Esophagus muscularis mucosa (tissue), 4 donors: ENCODE measurements at regions not wholly inside any gene's neighbourhood (a gene's known extent, or its start where the extent isn't known, plus 50 kb on each side); places are given as distances from the start of the nearest gene placed in this dataset.

Experiments
- DNase-seq: peaks from one replicate; pipeline ENCODE4 v3.0.0-alpha.2; 2017; ENCODE audit errors: extremely low spot score
- H3K27ac ChIP-seq, 4 donors: fragments of 200-600 bp; sonication (generic); replicated peaks in 1 of 4; 1 replicate in 3 of 4; 2 replicates in 1 of 4; pipeline ENCODE4 v1.5.1; 2016 to 2019; ENCODE audit warnings: mild to moderate bottlenecking in 1 of 4
- H3K27me3 ChIP-seq, 4 donors: fragments of 200-600 bp; sonication (generic); one replicate each; pipeline versions ENCODE4 v1.5.1 to v1.6.0; 2016 to 2019
- H3K36me3 ChIP-seq, 4 donors: fragments of 200-600 bp; sonication (generic); one replicate each; pipeline ENCODE4 v1.5.1; 2016 to 2019
- H3K4me1 ChIP-seq, 4 donors: fragments of 200-600 bp; sonication (generic); one replicate each; pipeline ENCODE4 v1.5.1; 2016 to 2019
- H3K4me3 ChIP-seq, 4 donors: fragments of 200-600 bp; sonication (generic); 1 replicate in 2 of 4; 2 replicates in 2 of 4; pipeline ENCODE4 v1.5.1; 2016 to 2019; ENCODE audit warnings: mild to moderate bottlenecking in 4 of 4, moderate library complexity in 1 of 4
- H3K9me3 ChIP-seq, 4 donors: fragments of 200-600 bp; sonication (generic); 1 replicate in 3 of 4; 2 replicates in 1 of 4; pipeline ENCODE4 v1.5.1; 2016 to 2019
- CTCF ChIP-seq, 3 experiments: fragments of 200-600 bp in 2 of 3; fragments of 450-650 bp in 1 of 3; sonication (generic) in 2 of 3; IDR thresholded peaks; one replicate each; pipeline ENCODE4 v1.5.1; 2017 to 2019; ENCODE audit warnings: antibody characterized with exemption in 3 of 3, mild to moderate bottlenecking in 2 of 3, moderate library complexity in 1 of 3
- EP300 ChIP-seq: sonication (generic); formaldehyde crosslinking; IDR thresholded peaks from one replicate; pipeline ENCODE4 v1.6.1; 2017; ENCODE audit warnings: antibody characterized with exemption
- POLR2A ChIP-seq: fragments of 450-650 bp; IDR thresholded peaks from one replicate; pipeline ENCODE4 v1.6.1; 2017; ENCODE audit warnings: antibody characterized with exemption, moderate library complexity, mild to moderate bottlenecking, low read depth
- POLR2AphosphoS5 ChIP-seq, 2 donors: sonication (generic); formaldehyde crosslinking; IDR thresholded peaks; one replicate each; pipeline ENCODE4 v1.6.1; 2017; ENCODE audit warnings: antibody characterized with exemption in 2 of 2
- WGBS: methylation state at CpG from one replicate; pipeline ENCODE4 v1.1.5; 2018; 5-methylcytosine and 5-hydroxymethylcytosine counted together
- intact Hi-C: fragments of 100-400 bp; cut with DNase I; formaldehyde crosslinking; loops from one replicate; pipeline ENCODE4 v1.15.1; 2023

GRCh38 chr10:32121648-32122047, 65.4 kb upstream of the KIF5B start:
- no peaks in the 10 kb centered on the region for H3K4me1 ChIP-seq
- H3K27ac ChIP-seq: no peak overlapping the region
- no peak for TF ChIP-seq POLR2AphosphoS5 (IDR thresholded peaks at IDR 0.05)
- TF ChIP-seq EP300: no peak
- no peak for TF ChIP-seq CTCF (IDR thresholded peaks at IDR 0.05)
- TF ChIP-seq POLR2A: no peak
- intact Hi-C loops: no loop called here
- DNase-seq: no peak
- H3K4me3 ChIP-seq: no peak overlapping the region
- H3K36me3 ChIP-seq: no peaks in the 10 kb centered on the region
- no peaks in the 10 kb centered on the region for H3K27me3 ChIP-seq
- no peaks in the 10 kb centered on the region for H3K9me3 ChIP-seq
- WGBS: 70% methylated on average over 2 of the region's 4 CpGs

GRCh38 chr10:32120147-32120546, 63.9 kb upstream of the KIF5B start:
- intact Hi-C loops: no loop called here

GRCh38 chr10:32114508-32114907, 58.3 kb upstream of the KIF5B start:
- H3K4me3 ChIP-seq: no peak overlapping the region
- no peaks in the 10 kb centered on the region for H3K36me3 ChIP-seq
- TF ChIP-seq CTCF (IDR thresholded peaks at IDR 0.05): no peak
- TF ChIP-seq EP300: no peak
- no peak for TF ChIP-seq POLR2A
- peaks cover 0 to 10% (median 0%) of the 10 kb centered on the region in 4 donors for H3K4me1 ChIP-seq
- 50% methylated on average over 1 of the region's 1 CpG for WGBS
- no peaks in the 10 kb centered on the region for H3K27me3 ChIP-seq
- no peak for DNase-seq
- no peak overlapping the region for H3K27ac ChIP-seq
- intact Hi-C loops: no loop called here
- H3K9me3 ChIP-seq: no peaks in the 10 kb centered on the region

More at GRCh38 chr10:32120147-32120546, 63.9 kb upstream of the KIF5B start:
- no peaks in the 10 kb centered on the region for H3K27me3 ChIP-seq
- no peaks in the 10 kb centered on the region for H3K9me3 ChIP-seq
- H3K27ac ChIP-seq: no peak overlapping the region
- H3K36me3 ChIP-seq: no peaks in the 10 kb centered on the region
- DNase-seq: no peak
- no peaks in the 10 kb centered on the region for H3K4me1 ChIP-seq
- 91% methylated on average over 3 of the region's 3 CpGs for WGBS
- TF ChIP-seq POLR2A (no peak), POLR2AphosphoS5 (IDR thresholded peaks at IDR 0.05) (no peak), CTCF (IDR thresholded peaks at IDR 0.05) (no peak), EP300 (no peak)
- H3K4me3 ChIP-seq: no peak overlapping the region

- Histone ChIP-seq H3K27me3 (no peaks in the 10 kb centered on the region), H3K36me3 (no peaks in the 10 kb centered on the region), H3K4me3 (no peak overlapping the region), H3K4me1 (peaks cover 0 to 10% (median 0%) of the 10 kb centered on the region in 4 donors), H3K27ac (no peak overlapping the region), H3K9me3 (no peaks in the 10 kb centered on the region)
- TF ChIP-seq POLR2A: no peak
- no peak for TF ChIP-seq CTCF (IDR thresholded peaks at IDR 0.05)
- TF ChIP-seq EP300: no peak
- no peak for TF ChIP-seq POLR2AphosphoS5 (IDR thresholded peaks at IDR 0.05)
- no peak for DNase-seq
- intact Hi-C loops: no loop called here
- 69% methylated on average over 3 of the region's 3 CpGs for WGBS
Observed at GRCh38 chr10:32112055-32112454, 55.8 kb upstream of the KIF5B start.

- WGBS: 90% methylated on average over 3 of the region's 3 CpGs
- H3K27ac ChIP-seq: no peak overlapping the region
Observed at GRCh38 chr10:32111585-32111984, 55.4 kb upstream of the KIF5B start.

More at GRCh38 chr10:32111585-32111984, 55.4 kb upstream of the KIF5B start:
- Histone ChIP-seq H3K4me1 (peaks cover 0 to 10% (median 0%) of the 10 kb centered on the region in 4 donors), H3K9me3 (no peaks in the 10 kb centered on the region), H3K36me3 (no peaks in the 10 kb centered on the region), H3K27me3 (no peaks in the 10 kb centered on the region), H3K4me3 (no peak overlapping the region)
- intact Hi-C loops: no loop called here
- no peak for DNase-seq
- TF ChIP-seq EP300 (no peak), POLR2AphosphoS5 (IDR thresholded peaks at IDR 0.05) (no peak), CTCF (IDR thresholded peaks at IDR 0.05) (no peak)
